GM19238 (cell line): ENCODE measurements at regions not wholly inside any gene's neighbourhood (a gene's known extent, or its start where the extent isn't known, plus 50 kb on each side); places are given as distances from the start of the nearest gene placed in this dataset.

Source experiments
- DNase-seq: peaks from one replicate; pipeline ENCODE4 v3.0.0; 2011; ENCODE audit warnings: low spot score; ENCODE audit not compliant: insufficient read length

GRCh38 chr5:125710745-125711144 lies 712.5 kb upstream of the GRAMD2B start:
- no peak for DNase-seq

- no peak for DNase-seq
These were observed 710.8 kb upstream of the GRAMD2B start for GRCh38 chr5:125712397-125712796.

- DNase-seq, result no peak
These were observed 710.0 kb upstream of the GRAMD2B start for GRCh38 chr5:125713109-125713805.

GRCh38 chr5:125715216-125715615 lies 708.0 kb upstream of the GRAMD2B start:
- DNase-seq, result no peak

- no peak for DNase-seq
These were observed 706.0 kb upstream of the GRAMD2B start for GRCh38 chr5:125717209-125717608.

GRCh38 chr5:125719681-125720347 lies 703.4 kb upstream of the GRAMD2B start:
- no peak for DNase-seq

- DNase-seq, result no peak
These were observed 702.9 kb upstream of the GRAMD2B start for GRCh38 chr5:125720348-125720685.

GRCh38 chr5:125720721-125721120 lies 702.5 kb upstream of the GRAMD2B start:
- DNase-seq, result no peak

- DNase-seq, result no peak
These were observed 700.7 kb upstream of the GRAMD2B start for GRCh38 chr5:125722550-125722949.

- no peak for DNase-seq
These were observed 697.5 kb upstream of the GRAMD2B start for GRCh38 chr5:125725691-125726090.

- DNase-seq, result no peak
These were observed 679.3 kb upstream of the GRAMD2B start for GRCh38 chr5:125743939-125744338.

- DNase-seq, result no peak
These were observed 676.3 kb upstream of the GRAMD2B start for GRCh38 chr5:125746917-125747316.

GRCh38 chr5:125750147-125750860 lies 672.9 kb upstream of the GRAMD2B start:
- DNase-seq, result no peak

GRCh38 chr5:125750861-125751186 lies 672.4 kb upstream of the GRAMD2B start:
- DNase-seq, result no peak

- no peak for DNase-seq
These were observed 666.8 kb upstream of the GRAMD2B start for GRCh38 chr5:125756456-125756855.

- no peak for DNase-seq
These were observed 656.5 kb upstream of the GRAMD2B start for GRCh38 chr5:125766706-125767105.

- DNase-seq, result no peak
These were observed 647.3 kb upstream of the GRAMD2B start for GRCh38 chr5:125775896-125776295.

GRCh38 chr5:125776656-125777139 lies 646.5 kb upstream of the GRAMD2B start:
- no peak for DNase-seq

- no peak for DNase-seq
These were observed 644.4 kb upstream of the GRAMD2B start for GRCh38 chr5:125778791-125779190.

- DNase-seq, result no peak
These were observed 637.8 kb upstream of the GRAMD2B start for GRCh38 chr5:125785407-125785806.

GRCh38 chr5:125786021-125786420 lies 637.2 kb upstream of the GRAMD2B start:
- no peak for DNase-seq

GRCh38 chr5:125793470-125793869 lies 629.7 kb upstream of the GRAMD2B start:
- no peak for DNase-seq

- DNase-seq, result no peak
These were observed 628.3 kb upstream of the GRAMD2B start for GRCh38 chr5:125794922-125795321.
